ENCODE measurements at regions not wholly inside any gene's neighbourhood (a gene's known extent, or its start where the extent isn't known, plus 50 kb on each side); places are given as distances from the start of the nearest gene placed in this dataset.

DNA sequence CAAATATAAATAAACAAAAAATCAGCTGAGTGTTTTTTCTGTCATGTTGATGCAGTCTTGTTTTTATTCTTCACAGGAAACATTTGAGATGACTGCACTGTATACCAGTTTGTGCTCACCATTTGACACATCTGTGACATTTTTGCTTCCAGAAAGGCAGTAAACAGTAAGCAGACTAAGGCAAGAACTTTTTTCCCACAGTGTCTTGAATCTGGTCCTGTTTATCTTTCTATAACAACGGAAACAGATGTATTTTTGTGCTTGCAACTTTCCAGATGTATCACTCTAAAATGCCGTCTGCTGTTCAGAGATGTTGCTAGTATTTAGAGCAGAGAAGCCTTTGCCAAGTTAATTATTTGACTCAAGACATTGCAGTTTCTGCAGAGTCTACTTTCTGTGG is 105.5 kb downstream of the ZC3H11B start:
- no peaks in the 10 kb centered on the region for H3K36me3 ChIP-seq (ENCODE audit: control insufficient read depth in 1 of 2, insufficient read depth in 2 of 2, low read length in 2 of 2)
- H3K9me2 ChIP-seq (ENCODE audit: insufficient read depth) = no peaks in the 10 kb centered on the region
- no peak overlapping the region for H3K27ac ChIP-seq (ENCODE audit: low read depth, low read length)
- H3K4me1 ChIP-seq (ENCODE audit: control insufficient read depth in 1 of 2, insufficient read depth in 2 of 2, low read length in 2 of 2) = peaks cover 0 to 2% of the 10 kb centered on the region in 2 experiments; a peak in 1 of 4 replicates
- TF ChIP-seq POLR2A (IDR thresholded peaks at IDR 0.05; ENCODE audit: borderline replicate concordance, extremely low read depth, insufficient read depth, insufficient read length) (no peak), FOSL1 (IDR thresholded peaks at IDR 0.05; ENCODE audit: low read depth) (no peak), REST (IDR thresholded peaks at IDR 0.05; ENCODE audit: low read depth) (no peak), SRF (IDR thresholded peaks at IDR 0.05; ENCODE audit: low read depth) (no peak), YY1 (IDR thresholded peaks at IDR 0.05; ENCODE audit: extremely low read depth, insufficient replicate concordance, low read depth, low read length) (no peak)
- TF ChIP-seq, protein P1, sequence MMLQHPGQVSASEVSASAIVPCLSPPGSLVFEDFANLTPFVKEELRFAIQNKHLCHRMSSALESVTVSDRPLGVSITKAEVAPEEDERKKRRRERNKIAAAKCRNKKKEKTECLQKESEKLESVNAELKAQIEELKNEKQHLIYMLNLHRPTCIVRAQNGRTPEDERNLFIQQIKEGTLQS (IDR thresholded peaks at IDR 0.05) = no peak
- H3K79me2 ChIP-seq (ENCODE audit: insufficient read depth, low read length) = no peaks in the 10 kb centered on the region
- DNase-seq (ENCODE audit: low read depth, low spot score) (no peak), ATAC-seq (no peak)
- no peaks in the 10 kb centered on the region for H3K27me3 ChIP-seq (ENCODE audit: insufficient read depth, low read length)
- H2AFZ ChIP-seq (ENCODE audit: low read depth, low read length, poor library complexity, severe bottlenecking) = no peak overlapping the region
- POLR2A ChIA-PET = no interaction called here
- no peak overlapping the region for H3K4me3 ChIP-seq (replicated peaks in 1 of 2; ENCODE audit: low read depth in 1 of 2, low read length in 2 of 2)
- no peak overlapping the region for H3K9ac ChIP-seq (ENCODE audit: low read length)
- RAD21 ChIA-PET (ENCODE audit: low non-redundant PET in 1 of 2, low total read pairs in 2 of 2, uncharacterized antibody in 2 of 2, unreplicated experiment in 2 of 2) = no interaction called here
- BruUV-seq (replicated peaks) = no TSS peak
- H3K9me3 ChIP-seq (ENCODE audit: control insufficient read depth in 1 of 2, insufficient read depth in 1 of 2, low read depth in 1 of 2, low read length in 2 of 2) = no peaks in the 10 kb centered on the region
- H4K20me1 ChIP-seq (ENCODE audit: insufficient read depth) = no peaks in the 10 kb centered on the region
- intact Hi-C loops (cut with micrococcal nuclease) = no loop called here
- H3K4me2 ChIP-seq (ENCODE audit: low read length) = no peak overlapping the region
- CTCF ChIA-PET = no interaction called here

DNA sequence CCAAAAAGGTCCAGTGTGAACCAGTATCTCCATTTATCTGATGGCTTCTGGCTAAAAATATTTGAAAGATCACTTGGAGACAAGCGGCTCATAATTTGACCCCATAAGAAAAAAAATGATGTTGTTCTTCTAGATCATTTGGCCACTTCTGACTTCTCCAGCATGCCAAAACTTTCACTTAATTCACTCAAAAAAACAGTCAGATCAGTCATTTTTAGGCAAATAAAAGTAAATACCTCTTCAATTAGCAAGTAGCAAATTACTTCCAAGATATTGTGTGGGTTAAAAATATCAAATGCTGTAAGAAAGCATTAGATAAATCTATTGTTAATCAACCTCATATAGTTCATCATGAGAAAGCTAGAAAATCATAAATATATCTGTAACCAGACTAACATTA is 106.0 kb downstream of the ZC3H11B start:
- no peaks in the 10 kb centered on the region for H4K20me1 ChIP-seq (ENCODE audit: insufficient read depth)

More for the DNA sequence above, 106.0 kb downstream of the ZC3H11B start:
- H3K79me2 ChIP-seq (ENCODE audit: insufficient read depth, low read length) = no peaks in the 10 kb centered on the region
- ChIA-PET RAD21 (ENCODE audit: low non-redundant PET in 1 of 2, low total read pairs in 2 of 2, uncharacterized antibody in 2 of 2, unreplicated experiment in 2 of 2) (no interaction called here), CTCF (no interaction called here), POLR2A (no interaction called here)
- peaks cover 0 to 2% of the 10 kb centered on the region in 2 experiments; a peak in 1 of 4 replicates for H3K4me1 ChIP-seq (ENCODE audit: control insufficient read depth in 1 of 2, insufficient read depth in 2 of 2, low read length in 2 of 2)
- no peak overlapping the region for H2AFZ ChIP-seq (ENCODE audit: low read depth, low read length, poor library complexity, severe bottlenecking)
- no TSS peak for BruUV-seq (replicated peaks)
- no peak overlapping the region for H3K27ac ChIP-seq (ENCODE audit: low read depth, low read length)
- no peak overlapping the region for H3K9ac ChIP-seq (ENCODE audit: low read length)
- no peaks in the 10 kb centered on the region for H3K9me2 ChIP-seq (ENCODE audit: insufficient read depth)
- no peak overlapping the region for H3K4me2 ChIP-seq (ENCODE audit: low read length)
- no peak for DNase-seq (ENCODE audit: low read depth, low spot score)
- no peak overlapping the region for H3K4me3 ChIP-seq (replicated peaks in 1 of 2; ENCODE audit: low read depth in 1 of 2, low read length in 2 of 2)
- TF ChIP-seq EZH2 (IDR thresholded peaks at IDR 0.05) = no peak
- intact Hi-C loops (cut with micrococcal nuclease) = no loop called here
- no peaks in the 10 kb centered on the region for H3K36me3 ChIP-seq (ENCODE audit: control insufficient read depth in 1 of 2, insufficient read depth in 2 of 2, low read length in 2 of 2)
- H3K27me3 ChIP-seq (ENCODE audit: insufficient read depth, low read length) = no peaks in the 10 kb centered on the region
- no peaks in the 10 kb centered on the region for H3K9me3 ChIP-seq (ENCODE audit: control insufficient read depth in 1 of 2, insufficient read depth in 1 of 2, low read depth in 1 of 2, low read length in 2 of 2)
- no peak for ATAC-seq

Data from HCT116 (cell line).